Type B pancreatic cell (in vitro differentiated cells): ENCODE measurements at regions not wholly inside any gene's neighbourhood (a gene's known extent, or its start where the extent isn't known, plus 50 kb on each side); places are given as distances from the start of the nearest gene placed in this dataset.

ENCODE experiments used
- DNase-seq: peaks from one replicate; pipeline ENCODE4 v3.0.0; 2021; ENCODE audit warnings: mixed read lengths; ENCODE audit not compliant: unreplicated experiment; ENCODE audit errors: extremely low spot score
- H3K27ac Mint-ChIP-seq: 2 replicates; pipeline ENCODE4 v1.8.0; 2021; ENCODE audit warnings: mild to moderate bottlenecking, mixed read lengths
- H3K27me3 Mint-ChIP-seq: 2 replicates; pipeline ENCODE4 v1.8.0; 2021; ENCODE audit warnings: mixed read lengths
- H3K36me3 Mint-ChIP-seq: 2 replicates; pipeline ENCODE4 v1.8.0; 2021; ENCODE audit warnings: mixed read lengths
- H3K4me1 Mint-ChIP-seq: one replicate; pipeline ENCODE4 v1.8.0; 2021; ENCODE audit warnings: mixed read lengths; ENCODE audit not compliant: unreplicated experiment
- H3K4me3 Mint-ChIP-seq: 2 replicates; pipeline ENCODE4 v1.8.0; 2021; ENCODE audit warnings: mild to moderate bottlenecking, mixed read lengths
- H3K9me3 Mint-ChIP-seq: 2 replicates; pipeline ENCODE4 v1.8.0; 2021; ENCODE audit warnings: mixed read lengths
- TF ChIP-seq, protein P1 (sequence below): fragments of 200-600 bp; sonication (generic); conservative IDR thresholded peaks from 2 replicates; pipeline ENCODE4 v1.5.0; 2021; ENCODE audit warnings: antibody characterized with exemption, mild to moderate bottlenecking

DNA sequence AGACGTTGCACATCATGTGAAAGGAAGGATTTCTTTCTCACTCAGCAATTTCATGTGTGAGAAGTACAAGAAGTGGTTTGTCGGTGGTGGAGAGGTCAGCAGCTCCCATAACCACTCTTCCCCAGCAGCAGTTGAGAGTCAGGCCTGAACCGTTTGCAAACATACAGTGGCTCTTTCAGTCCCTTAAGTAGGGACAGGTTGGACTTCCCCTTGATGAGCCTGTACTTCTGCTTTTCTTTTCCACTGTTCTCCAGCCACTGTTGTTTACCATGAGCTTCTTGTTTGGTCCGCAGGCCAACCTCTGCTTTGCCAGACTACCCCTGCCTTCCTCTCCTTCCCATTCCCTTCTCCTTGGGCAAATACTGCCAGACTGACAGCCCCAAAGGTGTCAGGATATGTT is 391.3 kb upstream of the CELF4 start:
- TF ChIP-seq, protein P1, sequence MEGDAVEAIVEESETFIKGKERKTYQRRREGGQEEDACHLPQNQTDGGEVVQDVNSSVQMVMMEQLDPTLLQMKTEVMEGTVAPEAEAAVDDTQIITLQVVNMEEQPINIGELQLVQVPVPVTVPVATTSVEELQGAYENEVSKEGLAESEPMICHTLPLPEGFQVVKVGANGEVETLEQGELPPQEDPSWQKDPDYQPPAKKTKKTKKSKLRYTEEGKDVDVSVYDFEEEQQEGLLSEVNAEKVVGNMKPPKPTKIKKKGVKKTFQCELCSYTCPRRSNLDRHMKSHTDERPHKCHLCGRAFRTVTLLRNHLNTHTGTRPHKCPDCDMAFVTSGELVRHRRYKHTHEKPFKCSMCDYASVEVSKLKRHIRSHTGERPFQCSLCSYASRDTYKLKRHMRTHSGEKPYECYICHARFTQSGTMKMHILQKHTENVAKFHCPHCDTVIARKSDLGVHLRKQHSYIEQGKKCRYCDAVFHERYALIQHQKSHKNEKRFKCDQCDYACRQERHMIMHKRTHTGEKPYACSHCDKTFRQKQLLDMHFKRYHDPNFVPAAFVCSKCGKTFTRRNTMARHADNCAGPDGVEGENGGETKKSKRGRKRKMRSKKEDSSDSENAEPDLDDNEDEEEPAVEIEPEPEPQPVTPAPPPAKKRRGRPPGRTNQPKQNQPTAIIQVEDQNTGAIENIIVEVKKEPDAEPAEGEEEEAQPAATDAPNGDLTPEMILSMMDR, result no peak
- no peak for DNase-seq
- Mint-ChIP-seq H3K9me3 (peaks cover 12% of the 10 kb centered on the region), H3K4me3 (no peak overlapping the region), H3K27ac (no peak overlapping the region), H3K27me3 (no peaks in the 10 kb centered on the region), H3K36me3 (no peaks in the 10 kb centered on the region), H3K4me1 (no peaks in the 10 kb centered on the region)

DNA sequence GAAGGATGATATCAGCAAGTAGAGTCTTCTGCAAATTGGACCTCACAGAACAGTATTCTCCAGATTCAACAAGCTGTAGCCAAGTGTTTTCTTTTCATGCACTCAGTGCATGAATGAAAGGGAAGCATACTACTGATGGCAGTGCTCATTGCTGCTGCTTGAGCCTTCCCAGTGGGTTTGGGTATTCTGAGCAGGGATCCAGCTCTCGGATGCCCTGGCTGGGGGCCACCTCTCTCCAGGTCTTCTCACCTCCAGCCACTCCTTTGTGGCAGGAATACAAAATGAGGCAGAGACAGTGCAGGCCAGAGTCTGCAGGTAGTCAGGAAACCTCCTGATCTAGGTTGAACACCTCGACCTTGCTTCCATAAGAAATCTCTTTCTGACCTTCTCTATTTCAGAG is 390.4 kb upstream of the CELF4 start:
- DNase-seq, result no peak
- TF ChIP-seq, protein P1, result no peak
- H3K4me1 Mint-ChIP-seq, result no peaks in the 10 kb centered on the region
- H3K27me3 Mint-ChIP-seq, result no peaks in the 10 kb centered on the region
- H3K27ac Mint-ChIP-seq, result no peak overlapping the region
- no peaks in the 10 kb centered on the region for H3K36me3 Mint-ChIP-seq
- H3K4me3 Mint-ChIP-seq, result no peak overlapping the region
- H3K9me3 Mint-ChIP-seq, result peaks cover 12% of the 10 kb centered on the region

DNA sequence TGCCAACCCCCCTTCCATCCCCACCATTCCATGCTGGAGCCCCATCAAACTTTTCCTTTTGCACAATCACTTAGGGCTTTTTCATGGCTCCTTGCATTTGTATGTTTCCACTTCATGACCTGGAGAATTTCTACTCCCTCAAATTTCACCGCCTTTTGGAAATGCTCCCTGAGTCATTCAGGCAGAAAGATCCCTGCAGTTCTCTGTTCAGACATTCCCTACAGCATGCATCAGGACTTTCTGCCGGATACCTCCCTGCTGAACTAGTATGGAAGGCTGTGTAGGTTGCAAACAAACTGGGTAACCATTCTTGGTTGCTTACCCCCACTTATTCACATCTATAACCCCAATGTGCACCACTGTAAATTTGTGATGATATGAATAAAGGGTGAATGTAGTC is 389.6 kb upstream of the CELF4 start:
- Mint-ChIP-seq H3K27ac (no peak overlapping the region), H3K4me3 (no peak overlapping the region), H3K36me3 (no peaks in the 10 kb centered on the region), H3K4me1 (no peaks in the 10 kb centered on the region), H3K27me3 (no peaks in the 10 kb centered on the region), H3K9me3 (peaks cover 6% of the 10 kb centered on the region)
- no peak for DNase-seq
- TF ChIP-seq, protein P1, result no peak

DNA sequence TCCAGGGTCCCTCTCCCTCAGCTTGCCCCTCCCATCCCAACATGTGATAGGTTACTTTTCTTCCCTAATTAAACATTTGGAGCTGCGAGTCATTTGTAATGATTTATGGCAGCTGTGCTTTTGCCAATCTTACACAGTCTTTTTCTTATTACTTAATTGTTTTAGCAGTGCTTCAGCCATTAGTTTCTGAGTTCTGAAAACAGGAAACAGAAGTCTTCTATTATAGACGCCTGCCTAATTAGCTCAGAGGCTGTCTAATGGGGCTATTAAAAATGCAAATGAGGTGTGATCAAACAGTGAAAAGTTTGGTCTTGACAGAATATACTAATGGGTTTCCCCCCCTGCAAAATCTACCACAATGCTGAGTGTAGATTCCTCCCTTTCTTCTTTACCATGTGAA is 388.3 kb upstream of the CELF4 start:
- TF ChIP-seq, protein P1, result no peak
- no peaks in the 10 kb centered on the region for H3K27me3 Mint-ChIP-seq
- H3K4me3 Mint-ChIP-seq, result no peak overlapping the region
- DNase-seq, result no peak
- H3K36me3 Mint-ChIP-seq, result no peaks in the 10 kb centered on the region
- no peaks in the 10 kb centered on the region for H3K4me1 Mint-ChIP-seq
- H3K27ac Mint-ChIP-seq, result no peak overlapping the region
- peaks cover 5% of the 10 kb centered on the region for H3K9me3 Mint-ChIP-seq

DNA sequence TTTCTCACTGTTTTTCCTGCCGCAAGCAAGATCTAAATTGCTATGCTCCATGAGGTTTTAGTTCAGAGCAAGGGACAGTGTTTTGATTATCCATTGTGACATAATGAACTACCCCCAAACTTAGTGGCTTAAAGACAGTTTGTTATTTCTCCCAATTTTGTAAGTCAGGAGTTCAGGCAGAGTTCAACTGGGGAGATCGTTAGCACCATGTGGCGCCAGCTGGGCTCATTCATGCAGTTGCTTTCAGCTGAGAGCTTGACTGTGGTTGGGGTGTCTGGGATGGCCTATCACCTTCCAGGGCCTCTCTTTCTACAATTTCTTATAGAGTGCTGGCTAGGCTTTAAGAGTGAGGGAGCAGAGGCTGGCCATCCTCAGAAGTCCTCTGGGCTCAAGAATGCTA is 382.9 kb upstream of the CELF4 start:
- no peak overlapping the region for H3K27ac Mint-ChIP-seq
- H3K4me3 Mint-ChIP-seq, result no peak overlapping the region
- TF ChIP-seq, protein P1, result no peak
- H3K9me3 Mint-ChIP-seq, result no peaks in the 10 kb centered on the region
- no peaks in the 10 kb centered on the region for H3K27me3 Mint-ChIP-seq
- H3K4me1 Mint-ChIP-seq, result peaks cover 5% of the 10 kb centered on the region
- no peak for DNase-seq
- no peaks in the 10 kb centered on the region for H3K36me3 Mint-ChIP-seq

DNA sequence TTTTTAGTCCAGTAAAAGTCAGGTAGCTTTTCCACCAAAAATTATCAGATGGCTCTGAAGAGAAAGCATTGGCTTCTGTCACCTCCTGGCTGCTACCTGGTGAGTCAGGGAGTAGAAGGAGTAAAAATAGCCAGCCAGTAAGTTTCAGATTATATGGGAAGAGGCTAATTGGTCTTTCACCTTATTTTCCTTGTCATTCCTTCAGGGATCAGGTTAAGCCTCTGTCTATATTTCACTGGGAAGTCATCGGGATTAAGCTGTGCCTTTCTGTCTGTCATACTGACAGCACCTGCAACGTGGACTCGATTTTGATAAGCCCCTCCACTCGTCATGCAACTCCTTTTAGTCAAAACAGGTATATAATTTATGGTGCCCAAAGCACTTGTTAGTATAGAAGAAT is 380.7 kb upstream of the CELF4 start:
- no peaks in the 10 kb centered on the region for H3K9me3 Mint-ChIP-seq
- no peak for DNase-seq
- TF ChIP-seq, protein P1, result no peak
- H3K4me1 Mint-ChIP-seq, result peaks cover 5% of the 10 kb centered on the region
- no peaks in the 10 kb centered on the region for H3K27me3 Mint-ChIP-seq
- H3K4me3 Mint-ChIP-seq, result no peak overlapping the region
- no peaks in the 10 kb centered on the region for H3K36me3 Mint-ChIP-seq
- H3K27ac Mint-ChIP-seq, result no peak overlapping the region
